GM18499 (cell line): ENCODE measurements at regions not wholly inside any gene's neighbourhood (a gene's known extent, or its start where the extent isn't known, plus 50 kb on each side); places are given as distances from the start of the nearest gene placed in this dataset.
A peak's percentile ranks its signal among the peaks of the same experiment; 100 is the strongest.

Experiments used
- ATAC-seq: cut with Tn5 transposase; IDR thresholded peaks from one replicate; pipeline ENCODE4 v1.9.1; 2021; ENCODE audit warnings: moderate number of reproducible peaks; ENCODE audit not compliant: insufficient read depth, unreplicated experiment

GRCh38 chr7:86975449-86975848 lies 84.0 kb downstream of the ELAPOR2 start:
- no peak for ATAC-seq

GRCh38 chr7:86972072-86972471 lies 87.4 kb downstream of the ELAPOR2 start:
- no peak for ATAC-seq

GRCh38 chr7:86970986-86971385 lies 88.5 kb downstream of the ELAPOR2 start:
- ATAC-seq: no peak

GRCh38 chr7:86970547-86970946 lies 88.9 kb downstream of the ELAPOR2 start:
- no peak for ATAC-seq

- no peak for ATAC-seq
Measured at GRCh38 chr7:86969865-86970264, 89.6 kb downstream of the ELAPOR2 start.

GRCh38 chr7:86968618-86969017 lies 90.8 kb downstream of the ELAPOR2 start:
- ATAC-seq: no peak

GRCh38 chr7:86966916-86967315 lies 92.5 kb downstream of the ELAPOR2 start:
- no peak for ATAC-seq

GRCh38 chr7:86965727-86966120 lies 93.7 kb downstream of the ELAPOR2 start:
- ATAC-seq: no peak

GRCh38 chr7:86964973-86965726 lies 94.3 kb downstream of the ELAPOR2 start:
- ATAC-seq: no peak

GRCh38 chr7:86963599-86964230 lies 95.7 kb downstream of the ELAPOR2 start:
- peak; percentile 83 for ATAC-seq

- ATAC-seq: no peak
Measured at GRCh38 chr7:86962623-86963022, 96.8 kb downstream of the ELAPOR2 start.

GRCh38 chr7:86961686-86962085 lies 97.8 kb downstream of the ELAPOR2 start:
- ATAC-seq: no peak

GRCh38 chr7:86958380-86958779 lies 101.1 kb downstream of the ELAPOR2 start:
- ATAC-seq: no peak

GRCh38 chr7:86956567-86956966 lies 102.9 kb downstream of the ELAPOR2 start:
- ATAC-seq: no peak

- ATAC-seq: no peak
Measured at GRCh38 chr7:86955895-86956503, 103.5 kb downstream of the ELAPOR2 start.

GRCh38 chr7:86954971-86955370 lies 104.5 kb downstream of the ELAPOR2 start:
- no peak for ATAC-seq

- ATAC-seq: no peak
Measured at GRCh38 chr7:86953653-86954336, 105.7 kb downstream of the ELAPOR2 start.

- no peak for ATAC-seq
Measured at GRCh38 chr7:86953219-86953618, 106.2 kb downstream of the ELAPOR2 start.

GRCh38 chr7:86951895-86952294 lies 107.6 kb downstream of the ELAPOR2 start:
- no peak for ATAC-seq

- no peak for ATAC-seq
Measured at GRCh38 chr7:86950944-86951343, 108.5 kb downstream of the ELAPOR2 start.

GRCh38 chr7:86950360-86950759 lies 109.1 kb downstream of the ELAPOR2 start:
- ATAC-seq: no peak
